ENCODE measurements at regions not wholly inside any gene's neighbourhood (a gene's known extent, or its start where the extent isn't known, plus 50 kb on each side); places are given as distances from the start of the nearest gene placed in this dataset. TPM values are rescaled to one million over a fixed set of nuclear protein-coding genes. Genes with fewer than 3 reads are reported as not detected.
"Not testable (repeated sequence)": the region's sequence is repeated elsewhere in the genome, so short reads cannot be mapped to it uniquely, and the experiment has no call there.

- DNase-seq (no peak), ATAC-seq (no peak)
- no peak overlapping the region for H3K4me3 Mint-ChIP-seq
- no peaks in the 10 kb centered on the region for H3K36me3 Mint-ChIP-seq (ENCODE audit: low read depth)
- no peak overlapping the region for H3K27ac Mint-ChIP-seq
- no peaks in the 10 kb centered on the region for H3K9me3 Mint-ChIP-seq (ENCODE audit: insufficient read depth)
- ChIA-PET CTCF (interaction anchor here (1.1 kb wide), 1 partner anchor 56 kb away, joined by 3 read pairs; no protein-coding TSS in a partner anchor), POLR2A (no interaction called here)
- H3K4me1 Mint-ChIP-seq (ENCODE audit: low read depth) = no peaks in the 10 kb centered on the region
- H3K27me3 Mint-ChIP-seq (ENCODE audit: low read depth) = peaks cover 2% of the 10 kb centered on the region
Observed at GRCh38 chr16:77113835-77114234, 77.2 kb upstream of the MON1B start.

- DNase-seq; H3K36me3 Mint-ChIP-seq (ENCODE audit: low read depth); H3K4me3 Mint-ChIP-seq; H3K27ac Mint-ChIP-seq; H3K4me1 Mint-ChIP-seq (ENCODE audit: low read depth); CTCF ChIA-PET; POLR2A ChIA-PET; H3K9me3 Mint-ChIP-seq (ENCODE audit: insufficient read depth); ATAC-seq; H3K27me3 Mint-ChIP-seq (ENCODE audit: low read depth): not testable (repeated sequence)
Observed at GRCh38 chr16:77114361-77114760, 76.6 kb upstream of the MON1B start.

GRCh38 chr16:77116856-77117255 is 74.1 kb upstream of the MON1B start:
- ChIA-PET CTCF (no interaction called here), POLR2A (no interaction called here)
- Mint-ChIP-seq H3K4me1 (ENCODE audit: low read depth) (no peaks in the 10 kb centered on the region), H3K36me3 (ENCODE audit: low read depth) (no peaks in the 10 kb centered on the region), H3K4me3 (no peak overlapping the region), H3K9me3 (ENCODE audit: insufficient read depth) (no peaks in the 10 kb centered on the region), H3K27me3 (ENCODE audit: low read depth) (peaks cover 2% of the 10 kb centered on the region), H3K27ac (no peak overlapping the region)
- DNase-seq (no peak), ATAC-seq (no peak)

GRCh38 chr16:77117707-77118106 is 73.3 kb upstream of the MON1B start:
- no peaks in the 10 kb centered on the region for H3K9me3 Mint-ChIP-seq (ENCODE audit: insufficient read depth)
- ATAC-seq = no peak
- H3K4me3 Mint-ChIP-seq = no peak overlapping the region
- ChIA-PET CTCF (no interaction called here), POLR2A (no interaction called here)
- H3K36me3 Mint-ChIP-seq (ENCODE audit: low read depth) = no peaks in the 10 kb centered on the region
- no peaks in the 10 kb centered on the region for H3K4me1 Mint-ChIP-seq (ENCODE audit: low read depth)
- peaks cover 2% of the 10 kb centered on the region for H3K27me3 Mint-ChIP-seq (ENCODE audit: low read depth)
- DNase-seq = no peak
- no peak overlapping the region for H3K27ac Mint-ChIP-seq

GRCh38 chr16:77131398-77131797 is 59.6 kb upstream of the MON1B start:
- DNase-seq (no peak), ATAC-seq (no peak)
- no peaks in the 10 kb centered on the region for H3K4me1 Mint-ChIP-seq (ENCODE audit: low read depth)
- H3K36me3 Mint-ChIP-seq (ENCODE audit: low read depth) = no peaks in the 10 kb centered on the region
- no peaks in the 10 kb centered on the region for H3K27me3 Mint-ChIP-seq (ENCODE audit: low read depth)
- no peaks in the 10 kb centered on the region for H3K9me3 Mint-ChIP-seq (ENCODE audit: insufficient read depth)
- ChIA-PET POLR2A (no interaction called here), CTCF (no interaction called here)
- H3K4me3 Mint-ChIP-seq = no peak overlapping the region
- H3K27ac Mint-ChIP-seq = no peak overlapping the region

- POLR2A ChIA-PET = no interaction called here
- Mint-ChIP-seq H3K9me3 (ENCODE audit: insufficient read depth) (no peaks in the 10 kb centered on the region), H3K27ac (no peak overlapping the region), H3K27me3 (ENCODE audit: low read depth) (no peaks in the 10 kb centered on the region), H3K4me3 (no peak overlapping the region), H3K4me1 (ENCODE audit: low read depth) (no peaks in the 10 kb centered on the region), H3K36me3 (ENCODE audit: low read depth) (no peaks in the 10 kb centered on the region)
- DNase-seq = no peak
- CTCF ChIA-PET = no interaction called here
- ATAC-seq = no peak
Observed at GRCh38 chr16:77132051-77132618, 58.9 kb upstream of the MON1B start.

- Mint-ChIP-seq H3K27me3 (ENCODE audit: low read depth) (no peaks in the 10 kb centered on the region), H3K4me1 (ENCODE audit: low read depth) (no peaks in the 10 kb centered on the region), H3K4me3 (no peak overlapping the region), H3K9me3 (ENCODE audit: insufficient read depth) (no peaks in the 10 kb centered on the region), H3K36me3 (ENCODE audit: low read depth) (no peaks in the 10 kb centered on the region), H3K27ac (no peak overlapping the region)
- ChIA-PET CTCF (no interaction called here), POLR2A (no interaction called here)
- no peak for ATAC-seq
- DNase-seq = no peak
Observed at GRCh38 chr16:77133706-77134105, 57.3 kb upstream of the MON1B start.

- POLR2A ChIA-PET = no interaction called here
- Mint-ChIP-seq H3K4me1 (ENCODE audit: low read depth) (no peaks in the 10 kb centered on the region), H3K4me3 (no peak overlapping the region), H3K27ac (no peak overlapping the region), H3K36me3 (ENCODE audit: low read depth) (no peaks in the 10 kb centered on the region), H3K9me3 (ENCODE audit: insufficient read depth) (no peaks in the 10 kb centered on the region), H3K27me3 (ENCODE audit: low read depth) (no peaks in the 10 kb centered on the region)
- ATAC-seq = no peak
- CTCF ChIA-PET = no interaction called here
- no peak for DNase-seq
Observed at GRCh38 chr16:77137045-77137444, 53.9 kb upstream of the MON1B start.

Small RNAs in the stretch of these regions (microRNA-seq; reads per million reads assigned to microRNA genes)
- not detected for gene MIR4719
